Keratinocyte (primary cell): ENCODE measurements at regions not wholly inside any gene's neighbourhood (a gene's known extent, or its start where the extent isn't known, plus 50 kb on each side); places are given as distances from the start of the nearest gene placed in this dataset.

Experiments
- DNase-seq: peaks from one replicate; pipeline ENCODE4 v3.0.0-alpha.2; 2011; ENCODE audit warnings: low read depth, missing footprints, low spot score
- FAIRE-seq: peaks from 2 replicates; lab custom pipeline; 2011; peaks lifted over from hg19 to GRCh38; lab: Jason Lieb, UNC
- H2AFZ ChIP-seq: 2 replicates; pipeline ENCODE4 v1.6.0; 2012; ENCODE audit warnings: low read length, control low read depth, inconsistent platforms; ENCODE audit not compliant: control insufficient read depth
- H3K27ac ChIP-seq: 2 replicates; pipeline ENCODE4 v1.5.1; 2011; ENCODE audit warnings: low read length; ENCODE audit not compliant: control insufficient read depth, insufficient read depth
- H3K27me3 ChIP-seq: 3 replicates; pipeline ENCODE4 v1.6.0; 2011; ENCODE audit warnings: low read length; ENCODE audit not compliant: control insufficient read depth, insufficient read depth; ENCODE audit errors: extremely low read depth
- H3K36me3 ChIP-seq, 2 experiments: 2 replicates in 1 of 2; 3 replicates in 1 of 2; pipeline ENCODE4 v1.5.1; 2011; ENCODE audit warnings: low read length in 2 of 2, mild to moderate bottlenecking in 1 of 2; ENCODE audit not compliant: control insufficient read depth in 2 of 2, insufficient read depth in 2 of 2; ENCODE audit errors: extremely low read depth in 1 of 2
- H3K4me1 ChIP-seq: 3 replicates; pipeline ENCODE4 v1.5.1; 2011; ENCODE audit warnings: low read length; ENCODE audit not compliant: control insufficient read depth, insufficient read depth; ENCODE audit errors: extremely low read depth
- H3K4me2 ChIP-seq: 3 replicates; pipeline ENCODE4 v1.6.0; 2011; ENCODE audit warnings: low read depth, low read length; ENCODE audit not compliant: control insufficient read depth, insufficient read depth; ENCODE audit errors: extremely low read depth
- H3K4me3 ChIP-seq, 3 experiments: fragments of 200-600 bp in 1 of 3; sonication (generic) in 1 of 3; 2 replicates in 2 of 3; 3 replicates in 1 of 3; pipeline ENCODE4 v1.5.1; 2011 to 2016; ENCODE audit warnings: low read length in 3 of 3, mild to moderate bottlenecking in 3 of 3, control low read depth in 2 of 3, inconsistent platforms in 1 of 3, low read depth in 1 of 3, mixed read lengths in 1 of 3, mixed run types in 1 of 3, moderate library complexity in 1 of 3; ENCODE audit not compliant: control insufficient read depth in 2 of 3, insufficient read depth in 2 of 3; ENCODE audit errors: extremely low read depth in 1 of 3
- H3K79me2 ChIP-seq: 2 replicates; pipeline ENCODE4 v1.6.0; 2012; ENCODE audit warnings: low read length; ENCODE audit not compliant: control insufficient read depth, insufficient read depth
- H3K9ac ChIP-seq: 3 replicates; pipeline ENCODE4 v1.6.0; 2011; ENCODE audit warnings: low read length; ENCODE audit not compliant: control insufficient read depth, insufficient read depth; ENCODE audit errors: extremely low read depth
- H3K9me1 ChIP-seq: 3 replicates; pipeline ENCODE4 v1.6.0; 2011; ENCODE audit warnings: low read length; ENCODE audit not compliant: control insufficient read depth, insufficient read depth; ENCODE audit errors: extremely low read depth
- H3K9me3 ChIP-seq: 2 replicates; pipeline ENCODE4 v1.5.1; 2012; ENCODE audit warnings: low read depth, low read length; ENCODE audit not compliant: control insufficient read depth
- H4K20me1 ChIP-seq: 3 replicates; pipeline ENCODE4 v1.6.0; 2011; ENCODE audit warnings: low read length; ENCODE audit not compliant: control insufficient read depth, insufficient read depth; ENCODE audit errors: extremely low read depth
- CTCF ChIP-seq, 3 experiments: IDR thresholded peaks in 1 of 3; conservative IDR thresholded peaks in 1 of 3; optimal IDR thresholded peaks in 1 of 3; 2 replicates in 2 of 3; 3 replicates in 1 of 3; pipeline versions ENCODE3 to v1.5.1; 2011; ENCODE audit warnings: low read length in 3 of 3, mild to moderate bottlenecking in 3 of 3, moderate library complexity in 2 of 3, control low read depth in 1 of 3, inconsistent platforms in 1 of 3; ENCODE audit not compliant: insufficient read depth in 2 of 3; ENCODE audit errors: extremely low read depth in 1 of 3
- EZH2 ChIP-seq: IDR thresholded peaks from one replicate; pipeline ENCODE4 v1.6.1; 2012; ENCODE audit warnings: inconsistent platforms, mild to moderate bottlenecking, low read length, moderate library complexity
- dilution Hi-C: fragments of 300-500 bp; cut with MboI; formaldehyde crosslinking; loops from one replicate; pipeline ENCODE4 v1.7.0; 2020; ENCODE audit warnings: low sequenced_read_pairs; ENCODE audit not compliant: extremely low pct_ligation_motif_present

- H3K9me3 ChIP-seq, result no peaks in the 10 kb centered on the region
- H3K9ac ChIP-seq, result no peak overlapping the region
- H3K4me1 ChIP-seq, result no peaks in the 10 kb centered on the region
- H3K79me2 ChIP-seq, result no peaks in the 10 kb centered on the region
- no peaks in the 10 kb centered on the region for H4K20me1 ChIP-seq
- no peak overlapping the region for H3K4me2 ChIP-seq
- dilution Hi-C loops, result no loop called here
- H3K9me1 ChIP-seq, result no peaks in the 10 kb centered on the region
- DNase-seq (no peak), FAIRE-seq (no peak)
- H3K4me3 ChIP-seq, result no peak overlapping the region
- H3K36me3 ChIP-seq, result no peaks in the 10 kb centered on the region
- TF ChIP-seq CTCF (optimal IDR thresholded peaks at IDR 0.05 in 1 of 3, IDR thresholded peaks at IDR 0.05 in 1 of 3, conservative IDR thresholded peaks at IDR 0.05 in 1 of 3; ENCODE audit: extremely low read depth in 1 of 3, insufficient read depth in 2 of 3, low read length in 3 of 3) (no peak), EZH2 (no peak)
- H2AFZ ChIP-seq, result no peak overlapping the region
- no peaks in the 10 kb centered on the region for H3K27me3 ChIP-seq
- no peak overlapping the region for H3K27ac ChIP-seq
These were observed 825.1 kb upstream of the ARRDC3 start for GRCh38 chr5:92208265-92208664.

GRCh38 chr5:92207151-92207550 is 824.0 kb upstream of the ARRDC3 start:
- Histone ChIP-seq H3K4me3 (no peak overlapping the region), H3K27me3 (no peaks in the 10 kb centered on the region), H3K36me3 (no peaks in the 10 kb centered on the region), H3K4me1 (no peaks in the 10 kb centered on the region), H3K79me2 (no peaks in the 10 kb centered on the region), H4K20me1 (no peaks in the 10 kb centered on the region), H3K4me2 (no peak overlapping the region), H3K27ac (no peak overlapping the region), H2AFZ (no peak overlapping the region), H3K9me1 (no peaks in the 10 kb centered on the region), H3K9me3 (no peaks in the 10 kb centered on the region), H3K9ac (no peak overlapping the region)
- TF ChIP-seq CTCF (optimal IDR thresholded peaks at IDR 0.05 in 1 of 3, IDR thresholded peaks at IDR 0.05 in 1 of 3, conservative IDR thresholded peaks at IDR 0.05 in 1 of 3; ENCODE audit: extremely low read depth in 1 of 3, insufficient read depth in 2 of 3, low read length in 3 of 3), result no peak
- TF ChIP-seq EZH2, result no peak
- dilution Hi-C loops, result no loop called here
- no peak for FAIRE-seq
- no peak for DNase-seq
